Progenitor cell of endocrine pancreas (in vitro differentiated cells): ENCODE measurements at regions not wholly inside any gene's neighbourhood (a gene's known extent, or its start where the extent isn't known, plus 50 kb on each side); places are given as distances from the start of the nearest gene placed in this dataset.

Experiments
- DNase-seq: peaks from one replicate; pipeline ENCODE4 v3.0.0; 2021; ENCODE audit warnings: low spot score; ENCODE audit not compliant: unreplicated experiment
- H3K27ac Mint-ChIP-seq: 2 replicates; pipeline ENCODE4 v1.8.0; 2021; ENCODE audit warnings: mild to moderate bottlenecking, moderate library complexity, mixed read lengths
- H3K27me3 Mint-ChIP-seq: 2 replicates; pipeline ENCODE4 v1.8.0; 2021; ENCODE audit warnings: mixed read lengths
- H3K36me3 Mint-ChIP-seq: 2 replicates; pipeline ENCODE4 v1.8.0; 2022; ENCODE audit warnings: mixed read lengths; ENCODE audit not compliant: insufficient read depth
- H3K4me1 Mint-ChIP-seq: 2 replicates; pipeline ENCODE4 v1.8.0; 2021; ENCODE audit warnings: low read depth, mixed read lengths
- H3K4me3 Mint-ChIP-seq: 2 replicates; pipeline ENCODE4 v1.8.0; 2021; ENCODE audit warnings: low read depth, mild to moderate bottlenecking, moderate library complexity, mixed read lengths
- H3K9me3 Mint-ChIP-seq: 2 replicates; pipeline ENCODE4 v1.8.0; 2021; ENCODE audit warnings: low read depth, mixed read lengths
- CTCF ChIP-seq: fragments of 200-600 bp; sonication (generic); IDR thresholded peaks from one replicate; pipeline ENCODE4 v1.5.0; 2021; ENCODE audit warnings: antibody characterized with exemption, mild to moderate bottlenecking; ENCODE audit not compliant: unreplicated experiment

- H3K36me3 Mint-ChIP-seq, result no peaks in the 10 kb centered on the region
- no peak for TF ChIP-seq CTCF
- DNase-seq, result no peak
- no peaks in the 10 kb centered on the region for H3K9me3 Mint-ChIP-seq
- no peaks in the 10 kb centered on the region for H3K27me3 Mint-ChIP-seq
- no peaks in the 10 kb centered on the region for H3K4me1 Mint-ChIP-seq
- no peak overlapping the region for H3K27ac Mint-ChIP-seq
- no peak overlapping the region for H3K4me3 Mint-ChIP-seq
Measured at GRCh38 chr2:41137031-41137430, 685.1 kb upstream of the SLC8A1 start.

- no peak overlapping the region for H3K27ac Mint-ChIP-seq
- no peaks in the 10 kb centered on the region for H3K36me3 Mint-ChIP-seq
Measured at GRCh38 chr2:41141146-41141791, 689.4 kb upstream of the SLC8A1 start.

DNA sequence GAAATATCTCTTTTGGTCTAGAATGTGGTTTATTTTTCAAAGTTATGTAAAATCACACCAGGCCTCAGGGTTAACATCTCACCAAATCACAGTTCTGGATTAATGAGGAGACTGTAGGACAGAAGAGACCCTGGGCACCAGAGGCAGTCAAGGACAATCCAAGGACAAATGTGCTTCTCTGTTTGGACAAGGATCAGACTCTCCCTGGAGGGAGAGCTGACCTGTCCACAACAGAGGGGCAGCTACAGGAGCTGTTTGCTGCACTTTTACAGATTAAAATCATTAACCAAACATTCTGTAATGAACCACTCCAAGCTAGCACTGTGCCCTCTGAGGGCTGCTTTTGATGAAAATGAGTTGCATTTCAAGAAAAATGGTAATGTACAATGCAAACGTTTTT lies 690.6 kb upstream of the SLC8A1 start:
- H3K4me1 Mint-ChIP-seq, result peaks cover 5% of the 10 kb centered on the region
- no peaks in the 10 kb centered on the region for H3K36me3 Mint-ChIP-seq
- no peaks in the 10 kb centered on the region for H3K9me3 Mint-ChIP-seq
- H3K4me3 Mint-ChIP-seq, result no peak overlapping the region
- DNase-seq, result no peak
- H3K27me3 Mint-ChIP-seq, result peaks cover 4% of the 10 kb centered on the region
- no peak overlapping the region for H3K27ac Mint-ChIP-seq
- no peak for TF ChIP-seq CTCF

More at GRCh38 chr2:41141146-41141791, 689.4 kb upstream of the SLC8A1 start:
- TF ChIP-seq CTCF, result no peak
- H3K9me3 Mint-ChIP-seq, result no peaks in the 10 kb centered on the region
- no peak overlapping the region for H3K4me3 Mint-ChIP-seq
- peaks cover 5% of the 10 kb centered on the region for H3K4me1 Mint-ChIP-seq
- no peak for DNase-seq
- no peaks in the 10 kb centered on the region for H3K27me3 Mint-ChIP-seq

- H3K4me3 Mint-ChIP-seq, result no peak overlapping the region
- DNase-seq, result no peak
- H3K27me3 Mint-ChIP-seq, result peaks cover 4% of the 10 kb centered on the region
- H3K4me1 Mint-ChIP-seq, result peaks cover 5% of the 10 kb centered on the region
- no peak for TF ChIP-seq CTCF
- no peak overlapping the region for H3K27ac Mint-ChIP-seq
- H3K36me3 Mint-ChIP-seq, result no peaks in the 10 kb centered on the region
- no peaks in the 10 kb centered on the region for H3K9me3 Mint-ChIP-seq
Measured at GRCh38 chr2:41145066-41145465, 693.2 kb upstream of the SLC8A1 start.

DNA sequence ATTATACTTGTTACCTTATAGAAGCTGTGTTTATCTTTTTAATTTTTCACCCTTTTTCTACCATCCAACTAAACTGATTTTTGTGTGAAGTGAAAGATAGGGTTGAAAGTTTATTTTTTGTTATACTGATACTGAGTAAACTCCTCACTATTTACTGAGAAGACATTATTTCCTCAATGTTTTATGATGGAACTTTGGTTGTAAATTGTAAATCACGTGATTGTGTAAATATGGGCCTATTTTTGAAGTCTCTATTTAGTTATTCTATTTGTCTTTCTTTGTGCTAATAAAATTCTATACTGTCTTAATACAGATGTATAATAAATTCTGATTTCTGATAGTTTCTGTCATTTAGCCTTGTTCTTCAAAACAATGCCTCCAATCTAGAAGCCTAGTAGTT lies 697.2 kb upstream of the SLC8A1 start:
- Mint-ChIP-seq H3K36me3 (no peaks in the 10 kb centered on the region), H3K27me3 (peaks cover 4% of the 10 kb centered on the region)
- TF ChIP-seq CTCF, result no peak

More for the DNA sequence above, 697.2 kb upstream of the SLC8A1 start:
- H3K4me1 Mint-ChIP-seq, result no peaks in the 10 kb centered on the region
- no peak overlapping the region for H3K27ac Mint-ChIP-seq
- no peak overlapping the region for H3K4me3 Mint-ChIP-seq
- no peak for DNase-seq
- H3K9me3 Mint-ChIP-seq, result no peaks in the 10 kb centered on the region
